ENCODE measurements at regions not wholly inside any gene's neighbourhood (a gene's known extent, or its start where the extent isn't known, plus 50 kb on each side); places are given as distances from the start of the nearest gene placed in this dataset.

DNA sequence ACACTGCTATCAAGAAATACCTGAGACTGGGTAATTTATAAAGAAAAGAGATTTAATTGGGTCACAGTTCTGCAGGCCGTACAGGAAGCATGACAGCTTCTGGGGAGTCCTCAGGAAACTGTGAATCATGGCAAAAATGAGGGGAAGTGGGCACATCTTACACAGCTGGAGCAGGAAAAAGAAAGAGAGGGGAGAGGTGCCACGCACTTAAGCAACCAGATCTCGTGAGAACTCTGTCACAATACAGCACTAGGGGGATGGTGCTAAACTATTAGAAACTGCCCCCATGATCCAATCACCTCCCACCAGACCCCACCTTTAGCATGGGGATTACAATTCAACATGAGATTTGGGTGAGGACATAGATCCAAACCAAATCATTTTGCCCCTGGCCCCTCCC is 105.5 kb upstream of the CPLX2 start:
- Mint-ChIP-seq H3K27ac (no peak overlapping the region), H3K4me1 (ENCODE audit: low read depth) (no peaks in the 10 kb centered on the region), H3K36me3 (ENCODE audit: low read depth) (no peaks in the 10 kb centered on the region), H3K9me3 (peaks cover 4% of the 10 kb centered on the region), H3K27me3 (ENCODE audit: low read depth) (peaks cover 14% of the 10 kb centered on the region), H3K4me3 (no peak overlapping the region)
- DNase-seq (ENCODE audit: low spot score) = no peak

DNA sequence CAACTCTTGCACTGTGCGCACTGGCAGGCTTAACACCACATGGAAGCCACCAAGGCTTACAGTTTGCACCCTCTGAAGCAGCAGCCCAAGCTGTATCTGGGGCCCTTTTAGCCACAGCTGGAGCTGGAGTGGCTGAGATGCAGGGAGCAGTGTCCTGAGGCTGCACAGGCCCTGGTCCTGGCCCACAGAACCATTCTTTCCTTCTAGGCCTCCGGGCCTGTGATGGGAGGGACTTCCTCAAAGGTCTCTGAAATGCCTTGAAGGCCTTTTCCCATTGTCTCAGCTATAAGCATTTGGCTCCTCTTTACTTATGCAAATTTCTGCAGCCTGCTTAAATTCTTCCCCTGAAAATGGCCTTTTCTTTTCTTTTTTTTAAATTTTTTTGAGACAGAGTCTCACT is 104.4 kb upstream of the CPLX2 start:
- Mint-ChIP-seq H3K27ac (no peak overlapping the region), H3K36me3 (ENCODE audit: low read depth) (no peaks in the 10 kb centered on the region), H3K9me3 (peaks cover 4% of the 10 kb centered on the region), H3K27me3 (ENCODE audit: low read depth) (peaks cover 21% of the 10 kb centered on the region), H3K4me3 (no peak overlapping the region), H3K4me1 (ENCODE audit: low read depth) (no peaks in the 10 kb centered on the region)
- DNase-seq (ENCODE audit: low spot score) = no peak

DNA sequence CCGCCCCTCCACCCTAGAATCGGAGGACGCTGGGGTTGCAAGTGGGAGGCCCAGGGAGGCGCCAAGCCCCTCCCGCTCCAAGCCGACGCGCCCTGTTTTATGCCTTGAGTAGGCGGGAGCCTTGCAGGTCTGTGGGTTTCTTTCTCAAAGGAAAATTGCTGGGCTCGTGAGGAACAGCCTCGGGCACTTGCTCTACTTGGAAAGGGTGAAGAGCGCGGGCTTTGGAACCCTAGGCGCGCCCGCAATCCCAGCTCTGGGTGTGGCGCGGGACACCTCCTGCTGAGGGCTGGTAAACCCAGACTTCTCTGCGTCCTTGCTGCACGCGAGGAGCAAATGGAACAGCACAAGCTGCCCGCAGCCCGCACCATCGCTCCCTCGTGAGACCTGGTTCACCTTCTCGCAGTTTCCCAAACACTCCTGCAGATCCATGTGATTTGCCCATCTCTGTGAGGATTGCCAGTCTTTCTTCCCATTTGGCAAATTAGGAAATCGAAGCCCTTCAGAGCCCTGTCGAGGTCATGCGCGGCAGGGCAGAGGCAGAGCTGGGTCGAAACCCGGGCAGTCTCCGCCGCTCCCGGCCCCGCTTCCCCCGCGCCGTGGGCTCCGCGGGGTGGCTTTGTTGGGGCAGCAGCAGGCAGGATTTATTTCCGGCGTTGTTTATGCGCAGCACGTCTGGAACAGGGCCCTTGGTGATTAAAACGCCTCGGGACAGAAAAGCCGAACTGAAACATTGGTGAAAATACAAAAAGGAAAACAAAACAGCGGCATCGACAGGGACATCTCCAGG is 98.4 kb upstream of the CPLX2 start:
- Mint-ChIP-seq H3K9me3 (no peaks in the 10 kb centered on the region), H3K36me3 (ENCODE audit: low read depth) (no peaks in the 10 kb centered on the region), H3K27me3 (ENCODE audit: low read depth) (peaks cover 42% of the 10 kb centered on the region), H3K4me1 (ENCODE audit: low read depth) (no peaks in the 10 kb centered on the region), H3K4me3 (no peak overlapping the region), H3K27ac (no peak overlapping the region)
- DNase-seq (ENCODE audit: low spot score) = no peak

DNA sequence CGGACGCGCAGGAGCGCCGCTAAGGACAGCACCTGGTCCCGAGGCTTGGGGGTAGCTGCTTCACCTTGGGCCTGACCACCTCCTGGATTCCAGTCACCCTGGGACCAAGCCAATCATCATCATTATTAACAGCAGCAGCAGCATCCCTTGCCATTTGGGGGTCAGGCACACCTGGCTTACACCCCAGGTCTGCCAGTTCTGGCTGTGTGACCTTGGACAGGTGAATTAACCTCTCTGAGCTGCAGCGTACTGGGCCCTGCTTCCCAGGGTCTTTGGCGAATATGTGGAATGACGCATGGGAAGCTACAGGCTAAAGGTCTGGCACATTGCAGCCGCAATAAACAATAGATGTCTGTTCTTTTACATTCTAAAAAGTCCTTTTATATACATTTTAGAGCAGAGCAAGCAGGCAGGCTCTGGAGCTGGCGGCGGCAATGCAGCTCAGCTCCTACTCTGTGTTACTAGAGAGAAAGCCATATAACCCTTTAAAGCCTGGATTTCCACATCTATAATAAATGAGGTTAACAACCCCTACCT is 97.8 kb upstream of the CPLX2 start:
- no peak overlapping the region for H3K27ac Mint-ChIP-seq
- no peaks in the 10 kb centered on the region for H3K4me1 Mint-ChIP-seq (ENCODE audit: low read depth)
- peaks cover 38% of the 10 kb centered on the region for H3K27me3 Mint-ChIP-seq (ENCODE audit: low read depth)
- no peaks in the 10 kb centered on the region for H3K9me3 Mint-ChIP-seq
- DNase-seq (ENCODE audit: low spot score) = no peak
- no peaks in the 10 kb centered on the region for H3K36me3 Mint-ChIP-seq (ENCODE audit: low read depth)
- H3K4me3 Mint-ChIP-seq = no peak overlapping the region

DNA sequence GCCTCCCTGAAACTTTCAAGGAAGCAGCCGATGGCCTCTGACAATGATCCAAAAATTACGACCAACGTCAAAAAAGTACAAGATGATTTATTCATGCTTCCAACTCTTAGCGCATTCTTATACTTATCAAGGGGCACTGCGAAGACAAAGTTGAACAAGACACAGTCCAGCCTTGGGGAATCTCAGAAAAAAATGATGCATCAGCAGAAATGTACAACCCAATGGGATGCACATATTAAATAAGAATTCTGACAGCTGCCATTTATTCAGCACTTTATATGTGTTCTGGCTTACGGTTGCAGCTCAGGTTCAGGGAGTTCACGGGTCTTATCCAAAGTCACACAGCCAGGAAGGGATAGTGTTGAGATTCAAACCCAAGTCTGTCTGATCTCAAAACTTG is 96.0 kb upstream of the CPLX2 start:
- Mint-ChIP-seq H3K27ac (no peak overlapping the region), H3K9me3 (no peaks in the 10 kb centered on the region), H3K27me3 (ENCODE audit: low read depth) (peaks cover 39% of the 10 kb centered on the region), H3K4me3 (no peak overlapping the region), H3K4me1 (ENCODE audit: low read depth) (no peaks in the 10 kb centered on the region), H3K36me3 (ENCODE audit: low read depth) (no peaks in the 10 kb centered on the region)
- no peak for DNase-seq (ENCODE audit: low spot score)

DNA sequence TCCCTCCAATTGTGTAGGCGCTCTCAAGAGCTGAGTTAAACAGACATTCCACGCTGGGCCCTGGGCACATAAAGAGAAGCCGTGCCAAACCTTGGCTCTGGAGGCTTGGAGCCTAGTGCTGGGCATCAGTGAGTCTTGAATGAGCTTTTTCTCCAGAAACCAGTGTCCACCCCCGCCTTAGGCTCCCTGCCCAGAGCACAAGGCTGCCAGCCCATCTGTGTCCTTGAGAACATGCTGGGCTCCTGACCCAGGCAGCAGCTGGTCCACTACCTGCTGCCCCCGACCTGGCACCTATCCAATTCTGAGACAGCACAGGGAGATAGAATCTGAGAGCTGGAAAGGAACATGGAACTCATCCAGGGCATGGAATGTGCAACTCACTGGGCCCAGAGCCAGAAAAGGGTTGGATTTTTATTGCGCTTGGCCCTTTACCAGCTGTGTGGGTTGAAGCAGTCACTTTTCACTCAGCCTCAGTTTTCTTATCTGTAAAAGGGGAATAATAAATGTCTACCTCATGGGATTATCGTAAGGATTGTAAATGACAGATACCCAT is 92.4 kb upstream of the CPLX2 start:
- no peak overlapping the region for H3K27ac Mint-ChIP-seq
- peaks cover 24% of the 10 kb centered on the region for H3K27me3 Mint-ChIP-seq (ENCODE audit: low read depth)
- no peaks in the 10 kb centered on the region for H3K4me1 Mint-ChIP-seq (ENCODE audit: low read depth)
- H3K4me3 Mint-ChIP-seq = no peak overlapping the region
- no peaks in the 10 kb centered on the region for H3K36me3 Mint-ChIP-seq (ENCODE audit: low read depth)
- no peaks in the 10 kb centered on the region for H3K9me3 Mint-ChIP-seq
- no peak for DNase-seq (ENCODE audit: low spot score)

DNA sequence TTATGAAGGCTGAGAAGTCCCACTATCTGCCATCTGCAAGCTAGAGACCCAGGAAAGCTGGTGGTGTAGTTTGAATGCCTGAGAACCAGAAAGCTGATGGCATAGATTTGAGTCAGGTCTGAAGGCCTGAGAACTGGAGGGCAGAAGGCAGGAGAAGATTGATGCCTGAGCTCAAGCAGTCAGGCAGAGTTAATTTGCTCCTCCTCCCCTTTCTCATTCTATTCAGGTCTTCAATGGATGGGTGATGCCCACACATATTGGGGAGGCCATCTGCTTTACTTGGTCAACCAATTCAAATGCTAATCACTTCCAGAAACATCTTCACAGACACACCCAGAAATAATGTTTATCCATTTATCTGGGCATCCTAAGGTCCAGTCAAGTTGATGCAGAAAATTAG is 87.6 kb upstream of the CPLX2 start:
- no peak for DNase-seq (ENCODE audit: low spot score)
- Mint-ChIP-seq H3K9me3 (no peaks in the 10 kb centered on the region), H3K4me3 (no peak overlapping the region), H3K27ac (no peak overlapping the region), H3K36me3 (ENCODE audit: low read depth) (no peaks in the 10 kb centered on the region), H3K4me1 (ENCODE audit: low read depth) (no peaks in the 10 kb centered on the region), H3K27me3 (ENCODE audit: low read depth) (peaks cover 13% of the 10 kb centered on the region)

DNA sequence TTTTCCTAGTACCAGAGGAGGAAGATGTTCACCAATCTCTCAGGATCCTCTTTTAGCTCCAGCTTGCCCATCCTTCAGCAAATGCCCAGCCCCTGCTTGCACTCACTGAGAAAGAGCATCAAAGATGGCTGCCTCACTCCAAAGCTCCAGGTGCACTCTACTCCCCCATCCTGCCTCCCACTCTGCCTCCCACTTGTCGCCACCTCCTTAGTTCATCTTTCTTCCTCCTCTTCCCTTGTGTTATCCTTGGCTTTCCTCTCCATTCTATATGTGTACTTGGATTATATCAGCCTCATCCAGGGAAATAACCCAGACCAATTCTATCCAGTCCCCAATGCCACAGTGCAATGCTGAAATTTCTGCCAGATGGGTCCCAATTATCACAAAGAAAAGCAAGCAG is 87.1 kb upstream of the CPLX2 start:
- H3K9me3 Mint-ChIP-seq = no peaks in the 10 kb centered on the region
- H3K4me3 Mint-ChIP-seq = no peak overlapping the region
- no peak for DNase-seq (ENCODE audit: low spot score)
- H3K27me3 Mint-ChIP-seq (ENCODE audit: low read depth) = peaks cover 13% of the 10 kb centered on the region
- H3K27ac Mint-ChIP-seq = no peak overlapping the region
- no peaks in the 10 kb centered on the region for H3K4me1 Mint-ChIP-seq (ENCODE audit: low read depth)
- no peaks in the 10 kb centered on the region for H3K36me3 Mint-ChIP-seq (ENCODE audit: low read depth)

DNA sequence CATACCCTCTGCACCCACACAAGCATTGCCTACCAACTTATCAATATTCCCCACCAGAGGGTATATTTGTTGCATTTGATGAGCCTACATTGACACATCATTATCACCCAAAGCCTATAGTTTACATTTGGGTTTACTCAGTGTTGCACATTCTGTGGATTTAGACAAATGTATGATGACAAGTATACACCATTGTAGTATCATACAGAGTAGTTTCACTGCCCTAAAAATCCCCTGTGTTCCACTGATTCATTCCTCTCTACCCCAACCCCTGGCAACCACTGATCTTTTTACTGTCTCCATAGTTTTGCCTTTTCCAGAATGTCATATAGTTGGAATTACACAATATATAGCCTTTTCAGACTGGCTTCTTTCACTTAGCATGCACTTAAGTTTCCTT is 85.7 kb upstream of the CPLX2 start:
- Mint-ChIP-seq H3K9me3 (no peaks in the 10 kb centered on the region), H3K36me3 (ENCODE audit: low read depth) (no peaks in the 10 kb centered on the region), H3K4me3 (no peak overlapping the region), H3K27me3 (ENCODE audit: low read depth) (peaks cover 11% of the 10 kb centered on the region), H3K4me1 (ENCODE audit: low read depth) (no peaks in the 10 kb centered on the region), H3K27ac (no peak overlapping the region)
- DNase-seq (ENCODE audit: low spot score) = no peak

DNA sequence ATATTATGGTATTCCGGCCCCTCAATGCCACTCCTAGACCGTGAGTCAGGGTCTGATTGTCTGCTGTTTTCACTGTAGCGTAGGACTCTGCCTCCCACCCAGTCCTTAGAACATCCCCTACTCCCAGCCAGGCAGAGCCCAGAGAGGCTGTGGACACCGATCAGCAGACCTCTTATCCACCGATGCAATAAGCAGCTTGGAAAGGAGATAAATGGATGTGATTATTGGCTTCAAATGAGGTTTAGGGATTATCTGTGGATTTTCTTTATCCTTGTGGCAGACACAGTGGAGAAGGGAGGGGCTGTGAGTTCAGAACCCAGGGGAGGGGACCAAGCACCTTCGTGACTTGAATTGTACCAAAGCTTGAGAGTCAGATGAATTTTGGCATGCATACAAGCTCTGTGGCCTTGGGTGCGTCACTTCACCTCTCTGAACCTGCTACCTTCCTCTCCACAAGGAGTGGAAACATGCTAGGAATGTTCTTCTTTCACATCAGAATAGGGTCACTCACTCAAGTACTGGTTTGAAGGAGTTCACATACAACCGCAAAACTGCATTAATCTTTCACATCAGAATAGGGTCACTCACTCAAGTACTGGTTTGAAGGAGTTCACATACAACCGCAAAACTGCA is 83.1 kb upstream of the CPLX2 start:
- Mint-ChIP-seq H3K36me3 (ENCODE audit: low read depth) (no peaks in the 10 kb centered on the region), H3K9me3 (no peaks in the 10 kb centered on the region), H3K4me3 (no peak overlapping the region), H3K4me1 (ENCODE audit: low read depth) (no peaks in the 10 kb centered on the region), H3K27ac (no peak overlapping the region), H3K27me3 (ENCODE audit: low read depth) (peaks cover 11% of the 10 kb centered on the region)
- no peak for DNase-seq (ENCODE audit: low spot score)

DNA sequence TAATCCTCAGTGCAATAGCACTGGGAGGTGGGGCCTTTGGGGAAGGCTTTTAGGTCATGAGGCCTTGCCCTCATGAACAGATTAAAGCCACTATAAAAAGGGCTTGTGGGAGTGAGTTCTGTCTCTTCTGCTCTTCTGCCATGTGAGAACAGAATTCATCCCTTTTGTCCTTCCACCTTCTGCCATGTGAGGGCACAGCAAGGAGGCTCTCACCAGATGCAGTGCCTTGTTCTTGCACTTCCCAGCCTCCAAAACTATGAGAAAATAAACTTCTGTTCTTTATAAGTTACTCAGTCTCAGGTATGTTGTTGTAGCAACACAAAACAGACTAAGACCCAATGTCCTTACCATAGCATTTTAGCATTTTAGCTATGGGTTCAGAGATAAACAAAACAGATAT is 81.7 kb upstream of the CPLX2 start:
- H3K27ac Mint-ChIP-seq = no peak overlapping the region
- H3K27me3 Mint-ChIP-seq (ENCODE audit: low read depth) = peaks cover 9% of the 10 kb centered on the region
- no peak for DNase-seq (ENCODE audit: low spot score)
- H3K4me3 Mint-ChIP-seq = no peak overlapping the region
- H3K36me3 Mint-ChIP-seq (ENCODE audit: low read depth) = no peaks in the 10 kb centered on the region
- no peaks in the 10 kb centered on the region for H3K9me3 Mint-ChIP-seq
- no peaks in the 10 kb centered on the region for H3K4me1 Mint-ChIP-seq (ENCODE audit: low read depth)

DNA sequence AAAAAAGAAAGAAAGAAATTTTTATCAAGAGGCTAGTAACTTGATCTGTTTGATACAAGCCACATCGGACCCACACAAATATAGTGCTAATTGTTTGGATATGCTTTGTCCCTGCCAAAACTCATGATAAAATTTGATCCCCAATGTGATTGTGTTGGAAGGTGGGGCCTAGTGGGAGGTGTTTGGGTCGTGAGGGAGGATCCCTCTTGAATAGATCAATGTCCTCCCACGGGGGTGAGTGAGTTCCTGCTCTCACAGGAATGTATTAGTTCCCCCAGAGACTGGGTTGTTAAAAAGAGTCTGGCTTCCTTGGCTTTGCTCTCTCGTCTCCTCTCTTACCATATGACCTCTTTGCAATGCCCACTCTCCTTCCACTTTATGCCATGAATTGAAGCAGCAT is 80.6 kb upstream of the CPLX2 start:
- no peak for DNase-seq (ENCODE audit: low spot score)

DNA sequence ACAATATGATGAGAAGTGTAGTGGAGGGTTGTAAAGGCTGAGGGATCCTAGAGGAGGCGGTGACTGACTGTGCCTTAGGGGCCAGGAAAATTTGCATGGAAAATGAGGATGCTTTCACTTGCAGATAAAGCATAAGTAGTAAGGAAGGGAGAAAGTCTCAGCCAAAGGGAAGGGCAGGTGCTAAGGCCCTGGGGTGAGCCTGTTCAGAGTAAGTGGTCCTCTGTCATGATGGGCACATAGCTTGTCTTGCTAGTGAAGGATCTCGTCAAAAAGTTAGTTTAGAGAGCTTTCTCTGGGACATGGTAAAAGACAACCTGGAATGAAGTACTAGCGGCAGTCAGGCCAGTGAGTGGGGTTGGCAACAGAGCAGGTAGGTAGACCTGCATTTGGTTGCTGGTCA is 75.4 kb upstream of the CPLX2 start:
- no peaks in the 10 kb centered on the region for H3K36me3 Mint-ChIP-seq (ENCODE audit: low read depth)
- no peak for DNase-seq (ENCODE audit: low spot score)
- H3K4me1 Mint-ChIP-seq (ENCODE audit: low read depth) = no peaks in the 10 kb centered on the region
- H3K27ac Mint-ChIP-seq = no peak overlapping the region
- H3K27me3 Mint-ChIP-seq (ENCODE audit: low read depth) = peaks cover 32% of the 10 kb centered on the region
- H3K4me3 Mint-ChIP-seq = no peak overlapping the region
- no peaks in the 10 kb centered on the region for H3K9me3 Mint-ChIP-seq

More for the DNA sequence above, 80.6 kb upstream of the CPLX2 start:
- Mint-ChIP-seq H3K27ac (no peak overlapping the region), H3K4me3 (no peak overlapping the region), H3K4me1 (ENCODE audit: low read depth) (no peaks in the 10 kb centered on the region), H3K36me3 (ENCODE audit: low read depth) (no peaks in the 10 kb centered on the region), H3K9me3 (no peaks in the 10 kb centered on the region), H3K27me3 (ENCODE audit: low read depth) (peaks cover 16% of the 10 kb centered on the region)

Measured in T-helper 2 cell treated with Interferon-gamma antibody and Interleukin-4, amounts not matched to agents 5 μg/mL and 100 μg/mL, for 36 hours (primary cell).